ENCODE measurements at regions not wholly inside any gene's neighbourhood (a gene's known extent, or its start where the extent isn't known, plus 50 kb on each side); places are given as distances from the start of the nearest gene placed in this dataset.

- no peak for TF ChIP-seq ARNTL (CRISPR knock-in tag; IDR thresholded peaks at IDR 0.05; ENCODE audit: borderline replicate concordance, low read depth)
- no peak for TF ChIP-seq CREB5 (CRISPR knock-in tag; IDR thresholded peaks at IDR 0.05; ENCODE audit: low read depth)
- no peak for TF ChIP-seq RARB (CRISPR knock-in tag; IDR thresholded peaks at IDR 0.05)
- TF ChIP-seq ESRRG (CRISPR knock-in tag; IDR thresholded peaks at IDR 0.05): no peak
- TF ChIP-seq PPARA (CRISPR knock-in tag; IDR thresholded peaks at IDR 0.05; ENCODE audit: borderline replicate concordance): no peak
Measured at GRCh38 chr20:40866056-40866455, 162.6 kb upstream of the TOP1 start.
